CD4-positive, CD25-positive, alpha-beta regulatory T cell (primary cell): ENCODE measurements at regions not wholly inside any gene's neighbourhood (a gene's known extent, or its start where the extent isn't known, plus 50 kb on each side); places are given as distances from the start of the nearest gene placed in this dataset.

Experiments
- ATAC-seq, 2 donors: fragments of 150-1000 bp; cut with Tn5 transposase; one replicate each; pipeline ENCODE4 v1.10.0; 2021; ENCODE audit warnings: low read depth in 2 of 2, moderate number of reproducible peaks in 2 of 2, moderate library complexity in 1 of 2
- DNase-seq, 3 donors: peaks; one replicate each; pipeline versions ENCODE4 v3.0.0 to v3.0.0-alpha.2; 2012 to 2022; ENCODE audit warnings: mixed read lengths in 1 of 3
- H3K27ac ChIP-seq: one replicate; pipeline ENCODE4 v1.7.0; 2013; ENCODE audit warnings: mild to moderate bottlenecking, low read length; ENCODE audit not compliant: insufficient read depth, poor library complexity, severe bottlenecking
- H3K27me3 ChIP-seq: one replicate; pipeline ENCODE4 v1.7.0; 2013; ENCODE audit warnings: low read length; ENCODE audit not compliant: control insufficient read depth, insufficient read depth
- H3K36me3 ChIP-seq: one replicate; pipeline ENCODE4 v1.7.0; 2013; ENCODE audit warnings: mild to moderate bottlenecking, low read length, moderate library complexity; ENCODE audit not compliant: control insufficient read depth, insufficient read depth
- H3K4me1 ChIP-seq: 2 replicates; pipeline ENCODE4 v1.7.0; 2013; ENCODE audit warnings: mild to moderate bottlenecking, low read length; ENCODE audit not compliant: insufficient read depth, control insufficient read depth, poor library complexity, severe bottlenecking
- H3K4me3 ChIP-seq: one replicate; pipeline ENCODE4 v1.7.0; 2013; ENCODE audit warnings: low read depth, mild to moderate bottlenecking, low read length, moderate library complexity
- H3K9me3 ChIP-seq, 2 experiments: 1 replicate in 1 of 2; 2 replicates in 1 of 2; pipeline ENCODE4 v1.7.0; 2013; ENCODE audit warnings: low read length in 2 of 2, mild to moderate bottlenecking in 1 of 2, moderate library complexity in 1 of 2; ENCODE audit not compliant: control insufficient read depth in 2 of 2
- H3K27ac Mint-ChIP-seq, 3 donors: one replicate each; pipeline ENCODE4 v1.8.0; 2020 to 2022; ENCODE audit warnings: mild to moderate bottlenecking in 3 of 3, mixed read lengths in 3 of 3, moderate library complexity in 2 of 3
- H3K27me3 Mint-ChIP-seq: one replicate; pipeline ENCODE4 v1.8.0; 2022; ENCODE audit warnings: mild to moderate bottlenecking, mixed read lengths
- H3K36me3 Mint-ChIP-seq: one replicate; pipeline ENCODE4 v1.8.0; 2020; ENCODE audit warnings: mixed read lengths
- H3K4me1 Mint-ChIP-seq, 4 donors: one replicate each; pipeline ENCODE4 v1.8.0; 2020 to 2022; ENCODE audit warnings: mixed read lengths in 4 of 4, mild to moderate bottlenecking in 1 of 4
- H3K4me3 Mint-ChIP-seq, 4 donors: one replicate each; pipeline ENCODE4 v1.8.0; 2020 to 2022; ENCODE audit warnings: mild to moderate bottlenecking in 4 of 4, mixed read lengths in 4 of 4, moderate library complexity in 3 of 4
- H3K9me3 Mint-ChIP-seq, 7 donors: one replicate each; pipeline ENCODE4 v1.8.0; 2020 to 2022; ENCODE audit warnings: mixed read lengths in 7 of 7, mild to moderate bottlenecking in 3 of 7, moderate library complexity in 2 of 7

DNA sequence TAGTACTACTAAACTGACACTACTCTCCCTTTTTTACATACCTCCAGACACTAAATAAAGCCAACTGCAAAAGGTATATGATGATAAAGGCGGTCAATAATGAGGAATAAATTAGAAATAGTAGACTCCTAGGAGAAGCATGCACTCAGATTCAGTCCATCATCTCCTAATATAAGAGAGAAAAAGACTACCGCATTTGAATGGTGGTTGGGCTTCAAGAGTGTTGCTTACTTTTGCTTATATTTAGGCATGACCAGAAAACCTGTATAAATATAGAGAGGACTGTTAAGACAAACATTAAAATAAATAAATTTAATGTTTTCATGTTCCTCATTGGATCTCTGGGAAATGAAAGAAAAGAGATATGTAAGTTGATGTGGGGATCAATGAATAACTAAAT is 1137.0 kb downstream of the FAM181B start:
- Histone ChIP-seq H3K27me3 (no peaks in the 10 kb centered on the region), H3K27ac (no peak overlapping the region), H3K4me3 (no peak overlapping the region), H3K9me3 (no peaks in the 10 kb centered on the region), H3K4me1 (no peaks in the 10 kb centered on the region), H3K36me3 (no peaks in the 10 kb centered on the region)
- H3K27ac Mint-ChIP-seq = no peak overlapping the region
- DNase-seq (no peak), ATAC-seq (no peak)
- H3K9me3 Mint-ChIP-seq = peaks cover 0 to 4% (median 0%) of the 10 kb centered on the region in 7 donors
- H3K4me1 Mint-ChIP-seq = no peaks in the 10 kb centered on the region
- no peaks in the 10 kb centered on the region for H3K27me3 Mint-ChIP-seq
- no peaks in the 10 kb centered on the region for H3K36me3 Mint-ChIP-seq
- no peak overlapping the region for H3K4me3 Mint-ChIP-seq

DNA sequence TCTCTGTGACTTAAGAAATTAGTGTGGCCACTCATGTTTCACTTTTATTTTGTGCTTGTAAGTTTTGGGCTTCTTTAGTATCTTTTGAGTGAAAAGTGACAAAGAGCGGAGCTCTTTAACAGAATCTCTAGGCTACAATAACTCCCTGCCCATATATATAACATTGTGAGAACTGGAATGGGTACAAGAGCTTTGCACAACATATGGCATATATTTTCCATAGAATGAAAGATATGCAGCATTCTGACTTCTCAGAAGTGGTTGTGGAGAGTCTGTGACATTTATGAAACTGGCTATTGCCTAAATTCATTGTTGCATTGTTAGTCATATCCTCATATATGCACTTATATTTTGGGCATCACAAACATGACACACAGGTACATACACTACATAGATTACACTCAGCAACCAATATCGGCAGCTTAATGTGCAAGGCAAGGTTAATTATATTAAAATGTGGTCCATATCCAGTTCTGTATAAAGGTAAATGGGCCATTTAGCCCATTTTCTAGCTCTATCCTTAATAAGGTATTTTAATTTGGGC is 1148.2 kb downstream of the FAM181B start:
- H3K27ac ChIP-seq = no peak overlapping the region
- no peak overlapping the region for H3K4me3 ChIP-seq
- H3K27me3 Mint-ChIP-seq = no peaks in the 10 kb centered on the region
- H3K27ac Mint-ChIP-seq = no peak overlapping the region
- H3K27me3 ChIP-seq = no peaks in the 10 kb centered on the region
- DNase-seq = no peak
- H3K36me3 ChIP-seq = no peaks in the 10 kb centered on the region
- H3K4me3 Mint-ChIP-seq = no peak overlapping the region
- ATAC-seq = no peak
- no peaks in the 10 kb centered on the region for H3K4me1 Mint-ChIP-seq
- no peaks in the 10 kb centered on the region for H3K9me3 Mint-ChIP-seq
- no peaks in the 10 kb centered on the region for H3K36me3 Mint-ChIP-seq
- H3K4me1 ChIP-seq = no peaks in the 10 kb centered on the region
- no peaks in the 10 kb centered on the region for H3K9me3 ChIP-seq

DNA sequence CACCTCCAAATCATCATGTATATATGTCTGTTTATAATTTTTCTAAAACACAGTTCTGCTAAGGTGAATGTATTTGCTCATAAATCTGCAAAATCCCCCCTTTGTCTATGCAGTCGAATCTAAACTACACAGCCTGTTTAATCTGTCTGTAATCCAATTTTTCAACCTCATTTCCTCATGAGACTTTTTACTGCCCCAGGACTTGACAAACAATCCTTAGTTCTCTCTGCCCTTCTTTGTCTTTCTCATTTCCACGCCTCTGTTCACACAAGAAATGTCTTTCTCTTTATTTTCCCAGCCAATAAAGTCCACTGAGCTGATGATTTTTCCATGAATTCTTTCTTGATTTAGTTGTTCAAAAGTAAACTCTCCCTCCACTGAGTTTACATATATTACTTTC is 1154.3 kb downstream of the FAM181B start:
- Histone ChIP-seq H3K4me3 (no peak overlapping the region), H3K27me3 (no peaks in the 10 kb centered on the region), H3K9me3 (no peaks in the 10 kb centered on the region), H3K27ac (no peak overlapping the region), H3K4me1 (no peaks in the 10 kb centered on the region), H3K36me3 (no peaks in the 10 kb centered on the region)
- H3K27me3 Mint-ChIP-seq = no peaks in the 10 kb centered on the region
- H3K27ac Mint-ChIP-seq = no peak overlapping the region
- no peak overlapping the region for H3K4me3 Mint-ChIP-seq
- H3K36me3 Mint-ChIP-seq = no peaks in the 10 kb centered on the region
- DNase-seq (no peak), ATAC-seq (no peak)
- no peaks in the 10 kb centered on the region for H3K4me1 Mint-ChIP-seq
- H3K9me3 Mint-ChIP-seq = no peaks in the 10 kb centered on the region

GRCh38 chr11:81578571-81578970 is 1155.1 kb downstream of the FAM181B start:
- no peak overlapping the region for H3K27ac ChIP-seq
- Mint-ChIP-seq H3K9me3 (no peaks in the 10 kb centered on the region), H3K36me3 (no peaks in the 10 kb centered on the region), H3K4me1 (no peaks in the 10 kb centered on the region), H3K27me3 (no peaks in the 10 kb centered on the region), H3K4me3 (no peak overlapping the region), H3K27ac (no peak overlapping the region)
- DNase-seq (no peak), ATAC-seq (no peak)
- H3K4me3 ChIP-seq = no peak overlapping the region
- H3K4me1 ChIP-seq = no peaks in the 10 kb centered on the region
- no peaks in the 10 kb centered on the region for H3K36me3 ChIP-seq
- no peaks in the 10 kb centered on the region for H3K9me3 ChIP-seq
- H3K27me3 ChIP-seq = no peaks in the 10 kb centered on the region

- no peak overlapping the region for H3K4me3 Mint-ChIP-seq
- DNase-seq (no peak), ATAC-seq (no peak)
- no peaks in the 10 kb centered on the region for H3K27me3 Mint-ChIP-seq
- Histone ChIP-seq H3K4me3 (no peak overlapping the region), H3K27ac (no peak overlapping the region), H3K9me3 (no peaks in the 10 kb centered on the region), H3K4me1 (no peaks in the 10 kb centered on the region), H3K27me3 (no peaks in the 10 kb centered on the region), H3K36me3 (no peaks in the 10 kb centered on the region)
- no peak overlapping the region for H3K27ac Mint-ChIP-seq
- peaks cover 0 to 2% (median 0%) of the 10 kb centered on the region in 7 donors for H3K9me3 Mint-ChIP-seq
- no peaks in the 10 kb centered on the region for H3K4me1 Mint-ChIP-seq
- no peaks in the 10 kb centered on the region for H3K36me3 Mint-ChIP-seq
Measured at GRCh38 chr11:81574301-81574700, 1159.4 kb downstream of the FAM181B start.

DNA sequence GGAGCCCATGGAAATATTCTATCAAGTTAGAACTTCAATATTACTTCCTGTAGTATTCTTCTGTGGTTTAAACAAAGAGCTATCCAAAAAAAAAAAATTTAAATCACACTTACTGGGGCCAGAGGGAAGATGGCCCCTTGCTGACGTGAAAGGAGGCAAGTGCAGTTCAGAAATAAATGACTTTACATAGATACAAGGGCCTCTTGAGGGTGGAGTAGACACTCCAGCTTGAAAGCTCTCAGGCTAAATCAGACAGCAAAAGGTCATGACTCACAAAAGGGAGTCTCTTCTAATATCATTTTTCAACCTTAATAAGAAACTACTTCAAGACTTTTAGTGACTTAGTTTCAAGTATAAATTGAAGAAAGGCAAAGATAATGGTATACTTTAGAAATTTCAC is 1160.3 kb downstream of the FAM181B start:
- ATAC-seq = no peak
- Mint-ChIP-seq H3K9me3 (peaks cover 0 to 2% (median 0%) of the 10 kb centered on the region in 7 donors), H3K27ac (no peak overlapping the region), H3K36me3 (no peaks in the 10 kb centered on the region), H3K4me3 (no peak overlapping the region), H3K4me1 (no peaks in the 10 kb centered on the region), H3K27me3 (no peaks in the 10 kb centered on the region)
- no peaks in the 10 kb centered on the region for H3K36me3 ChIP-seq
- no peaks in the 10 kb centered on the region for H3K9me3 ChIP-seq
- no peak overlapping the region for H3K27ac ChIP-seq
- H3K4me3 ChIP-seq = no peak overlapping the region
- H3K4me1 ChIP-seq = no peaks in the 10 kb centered on the region
- DNase-seq = no peak
- no peaks in the 10 kb centered on the region for H3K27me3 ChIP-seq

GRCh38 chr11:81570669-81571068 is 1163.0 kb downstream of the FAM181B start:
- no peaks in the 10 kb centered on the region for H3K4me1 ChIP-seq
- no peaks in the 10 kb centered on the region for H3K27me3 ChIP-seq
- no peaks in the 10 kb centered on the region for H3K9me3 ChIP-seq
- H3K9me3 Mint-ChIP-seq = peaks cover 0 to 6% (median 0%) of the 10 kb centered on the region in 7 donors
- DNase-seq (no peak), ATAC-seq (no peak)
- no peaks in the 10 kb centered on the region for H3K36me3 ChIP-seq
- H3K27ac Mint-ChIP-seq = no peak overlapping the region
- H3K4me1 Mint-ChIP-seq = peaks cover 0 to 4% (median 0%) of the 10 kb centered on the region in 4 donors
- no peak overlapping the region for H3K4me3 ChIP-seq
- no peak overlapping the region for H3K27ac ChIP-seq
- H3K27me3 Mint-ChIP-seq = no peaks in the 10 kb centered on the region
- no peak overlapping the region for H3K4me3 Mint-ChIP-seq
- no peaks in the 10 kb centered on the region for H3K36me3 Mint-ChIP-seq

DNA sequence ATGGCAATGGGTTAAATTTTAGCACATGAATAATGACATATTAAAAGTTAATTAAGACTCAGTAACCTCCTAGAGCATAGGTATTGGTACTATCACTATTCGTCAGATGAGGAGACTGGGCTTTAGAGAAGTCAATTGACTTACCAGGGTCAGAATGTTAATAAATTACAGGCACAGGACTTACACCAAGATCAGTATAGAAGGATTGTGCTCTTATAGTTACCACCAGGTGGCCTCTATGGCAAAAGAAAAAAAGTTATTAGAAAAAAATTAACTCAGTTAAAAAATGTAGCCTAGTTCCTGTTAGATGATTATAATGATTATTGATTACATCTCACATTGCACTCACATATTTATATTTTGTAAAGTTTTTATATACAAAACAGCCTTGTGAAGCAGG is 1163.7 kb downstream of the FAM181B start:
- Mint-ChIP-seq H3K4me3 (no peak overlapping the region), H3K27me3 (no peaks in the 10 kb centered on the region), H3K27ac (no peak overlapping the region), H3K4me1 (peaks cover 0 to 4% (median 0%) of the 10 kb centered on the region in 4 donors), H3K36me3 (no peaks in the 10 kb centered on the region), H3K9me3 (peaks cover 0 to 8% (median 0%) of the 10 kb centered on the region in 7 donors)
- no peaks in the 10 kb centered on the region for H3K4me1 ChIP-seq
- ATAC-seq (no peak), DNase-seq (no peak)
- H3K9me3 ChIP-seq = no peaks in the 10 kb centered on the region
- H3K36me3 ChIP-seq = no peaks in the 10 kb centered on the region
- H3K27me3 ChIP-seq = no peaks in the 10 kb centered on the region
- no peak overlapping the region for H3K4me3 ChIP-seq
- no peak overlapping the region for H3K27ac ChIP-seq
